ENCODE measurements at regions not wholly inside any gene's neighbourhood (a gene's known extent, or its start where the extent isn't known, plus 50 kb on each side); places are given as distances from the start of the nearest gene placed in this dataset.

DNA sequence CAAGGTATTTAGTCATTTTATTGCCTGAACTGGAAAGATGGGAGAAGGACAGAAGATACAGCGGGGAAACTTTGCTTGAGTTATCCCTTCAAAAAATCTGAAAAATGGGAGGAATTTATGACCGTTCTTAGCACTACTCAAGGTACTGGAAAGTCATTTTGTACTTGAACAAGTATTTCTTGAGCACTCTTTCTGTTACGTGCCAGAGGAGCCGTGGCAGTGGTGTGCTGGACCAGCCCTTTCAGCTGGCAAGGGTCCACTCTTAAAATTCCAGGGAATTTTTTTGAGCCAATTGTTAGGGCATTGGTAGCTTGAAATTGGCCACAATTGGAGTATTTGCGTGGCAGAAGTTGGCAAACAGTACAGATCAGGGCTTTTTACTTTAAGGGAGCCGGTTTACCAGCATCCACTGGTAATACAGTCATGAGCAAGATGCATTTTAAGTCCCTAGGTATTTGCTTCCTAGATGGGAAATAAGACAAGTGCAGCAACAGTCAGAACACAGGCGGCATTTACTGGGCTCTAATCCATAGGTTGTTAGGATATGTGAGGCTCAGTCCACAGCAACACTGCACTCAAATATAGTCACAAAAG, 145.9 kb upstream of the ST8SIA2 start:
- H3K4me3 ChIP-seq = no peak overlapping the region
- no peaks in the 10 kb centered on the region for H3K9me3 ChIP-seq (ENCODE audit: control insufficient read depth in 4 of 4, insufficient read depth in 3 of 4, low read length in 3 of 4)
- peak in 2 of 3 donors; percentile 3 to 32 for DNase-seq
- no peaks in the 10 kb centered on the region for H3K4me1 ChIP-seq (ENCODE audit: control insufficient read depth in 5 of 5, insufficient read depth in 5 of 5, low read length in 5 of 5)
- peaks cover 0 to 14% (median 0%) of the 10 kb centered on the region in 3 donors for H3K27me3 ChIP-seq (ENCODE audit: control insufficient read depth in 3 of 3, insufficient read depth in 3 of 3, low read length in 2 of 3)
- H3K36me3 ChIP-seq (ENCODE audit: control insufficient read depth in 4 of 4, insufficient read depth in 4 of 4, low read length in 4 of 4) = no peaks in the 10 kb centered on the region
- TF ChIP-seq, protein P1, sequence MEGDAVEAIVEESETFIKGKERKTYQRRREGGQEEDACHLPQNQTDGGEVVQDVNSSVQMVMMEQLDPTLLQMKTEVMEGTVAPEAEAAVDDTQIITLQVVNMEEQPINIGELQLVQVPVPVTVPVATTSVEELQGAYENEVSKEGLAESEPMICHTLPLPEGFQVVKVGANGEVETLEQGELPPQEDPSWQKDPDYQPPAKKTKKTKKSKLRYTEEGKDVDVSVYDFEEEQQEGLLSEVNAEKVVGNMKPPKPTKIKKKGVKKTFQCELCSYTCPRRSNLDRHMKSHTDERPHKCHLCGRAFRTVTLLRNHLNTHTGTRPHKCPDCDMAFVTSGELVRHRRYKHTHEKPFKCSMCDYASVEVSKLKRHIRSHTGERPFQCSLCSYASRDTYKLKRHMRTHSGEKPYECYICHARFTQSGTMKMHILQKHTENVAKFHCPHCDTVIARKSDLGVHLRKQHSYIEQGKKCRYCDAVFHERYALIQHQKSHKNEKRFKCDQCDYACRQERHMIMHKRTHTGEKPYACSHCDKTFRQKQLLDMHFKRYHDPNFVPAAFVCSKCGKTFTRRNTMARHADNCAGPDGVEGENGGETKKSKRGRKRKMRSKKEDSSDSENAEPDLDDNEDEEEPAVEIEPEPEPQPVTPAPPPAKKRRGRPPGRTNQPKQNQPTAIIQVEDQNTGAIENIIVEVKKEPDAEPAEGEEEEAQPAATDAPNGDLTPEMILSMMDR (IDR thresholded peaks at IDR 0.05; ENCODE audit: control extremely low read depth, extremely low read depth) = no peak
- no peak overlapping the region for H3K27ac ChIP-seq (ENCODE audit: low read depth in 1 of 2, low read length in 1 of 2)
- 60 to 86% methylated on average over 7 of the region's 7 CpGs for WGBS, 2 donors
- H3K9ac ChIP-seq (ENCODE audit: insufficient read depth in 1 of 2, low read length in 2 of 2) = no peak overlapping the region
- ATAC-seq (ENCODE audit: insufficient read depth, low FRiP score) = no peak

DNA sequence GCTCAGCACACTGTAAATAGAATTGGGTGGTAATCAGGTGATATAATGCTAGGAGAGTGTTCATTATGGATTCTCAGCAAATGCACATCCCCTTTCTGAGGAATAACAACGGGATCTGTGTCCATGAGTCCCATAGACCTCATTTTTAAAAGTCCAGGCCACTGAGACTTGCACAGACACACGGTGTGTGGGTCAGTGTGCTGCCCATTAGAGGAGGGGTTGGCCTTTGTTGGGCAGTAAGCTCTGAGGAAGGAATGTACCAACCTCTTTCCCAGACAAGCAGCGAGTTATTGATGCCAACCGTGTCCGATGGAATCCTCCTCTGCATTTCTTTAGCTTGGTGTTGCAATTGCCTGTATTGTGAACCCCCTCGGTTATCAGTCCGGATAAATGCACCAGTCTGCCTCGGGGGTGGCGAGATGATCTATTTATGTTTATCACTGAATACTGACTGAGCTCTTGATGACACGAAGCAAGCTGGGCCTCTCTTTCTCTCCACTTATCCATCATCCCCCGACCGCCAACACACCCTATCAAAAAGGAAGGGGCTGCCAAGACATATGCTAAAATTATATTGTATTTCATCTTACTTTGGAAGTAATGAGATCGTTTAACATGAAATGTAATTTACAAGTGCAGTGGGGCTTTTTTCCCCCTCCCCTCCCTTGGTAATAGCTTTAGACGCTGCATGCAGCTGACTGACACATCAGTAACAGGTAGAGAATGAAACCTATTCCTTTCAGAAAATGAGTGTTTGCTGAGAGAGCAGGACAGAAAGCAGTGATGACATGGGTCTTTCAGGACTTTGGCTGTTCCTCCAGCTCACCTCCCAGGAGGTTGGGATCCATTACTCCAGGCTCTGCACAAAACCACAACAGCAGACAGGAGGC, 126.6 kb upstream of the ST8SIA2 start:
- ATAC-seq (ENCODE audit: insufficient read depth, low FRiP score) (no peak), DNase-seq (no peak)
- WGBS, 2 donors = 62 to 82% methylated on average over 14 of the region's 14 CpGs

DNA sequence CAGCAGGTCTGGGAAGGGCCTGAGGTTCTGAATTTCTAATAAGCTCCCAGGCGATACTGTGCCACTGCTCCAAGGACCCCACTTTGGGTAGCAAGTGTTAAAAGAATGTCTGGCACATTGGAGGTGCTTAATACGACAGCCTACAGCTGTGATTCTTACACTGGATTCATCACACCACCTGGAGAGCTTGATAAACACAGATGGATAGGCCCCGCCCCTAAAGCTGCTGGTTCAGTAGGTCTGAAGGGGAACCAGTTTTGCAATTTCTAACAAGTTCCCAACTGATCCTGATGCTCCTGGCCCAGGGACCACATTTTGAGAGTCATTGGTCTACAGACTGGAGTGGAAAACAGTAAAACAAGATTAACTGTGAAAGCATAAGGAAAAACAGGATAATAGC, 124.8 kb upstream of the ST8SIA2 start:
- ATAC-seq (ENCODE audit: insufficient read depth, low FRiP score) = no peak

More for the DNA sequence above, 126.6 kb upstream of the ST8SIA2 start:
- Histone ChIP-seq H3K9ac (ENCODE audit: insufficient read depth in 1 of 2, low read length in 2 of 2) (no peak overlapping the region), H3K36me3 (ENCODE audit: control insufficient read depth in 4 of 4, insufficient read depth in 4 of 4, low read length in 4 of 4) (no peaks in the 10 kb centered on the region), H3K27me3 (ENCODE audit: control insufficient read depth in 3 of 3, insufficient read depth in 3 of 3, low read length in 2 of 3) (peaks cover 3 to 5% (median 4%) of the 10 kb centered on the region in 3 donors), H3K4me3 (no peak overlapping the region), H3K27ac (ENCODE audit: low read depth in 1 of 2, low read length in 1 of 2) (no peak overlapping the region), H3K9me3 (ENCODE audit: control insufficient read depth in 4 of 4, insufficient read depth in 3 of 4, low read length in 3 of 4) (no peaks in the 10 kb centered on the region), H3K4me1 (ENCODE audit: control insufficient read depth in 5 of 5, insufficient read depth in 5 of 5, low read length in 5 of 5) (no peaks in the 10 kb centered on the region)
- TF ChIP-seq, protein P1 (IDR thresholded peaks at IDR 0.05; ENCODE audit: control extremely low read depth, extremely low read depth) = no peak

More for the DNA sequence above, 124.8 kb upstream of the ST8SIA2 start:
- H3K4me1 ChIP-seq (ENCODE audit: control insufficient read depth in 5 of 5, insufficient read depth in 5 of 5, low read length in 5 of 5) = no peaks in the 10 kb centered on the region
- WGBS, 2 donors = 52 to 84% methylated on average over 3 of the region's 3 CpGs
- TF ChIP-seq, protein P1 (IDR thresholded peaks at IDR 0.05; ENCODE audit: control extremely low read depth, extremely low read depth) = no peak
- no peak overlapping the region for H3K9ac ChIP-seq (ENCODE audit: insufficient read depth in 1 of 2, low read length in 2 of 2)
- no peaks in the 10 kb centered on the region for H3K36me3 ChIP-seq (ENCODE audit: control insufficient read depth in 4 of 4, insufficient read depth in 4 of 4, low read length in 4 of 4)
- no peaks in the 10 kb centered on the region for H3K9me3 ChIP-seq (ENCODE audit: control insufficient read depth in 4 of 4, insufficient read depth in 3 of 4, low read length in 3 of 4)
- no peak overlapping the region for H3K4me3 ChIP-seq
- DNase-seq = peak; percentile 12 to 46 (median 40)
- peaks cover 3 to 10% (median 8%) of the 10 kb centered on the region in 3 donors for H3K27me3 ChIP-seq (ENCODE audit: control insufficient read depth in 3 of 3, insufficient read depth in 3 of 3, low read length in 2 of 3)
- H3K27ac ChIP-seq (ENCODE audit: low read depth in 1 of 2, low read length in 1 of 2) = no peak overlapping the region
